Nucleus accumbens (tissue), 56 donors: ENCODE measurements at regions not wholly inside any gene's neighbourhood (a gene's known extent, or its start where the extent isn't known, plus 50 kb on each side); places are given as distances from the start of the nearest gene placed in this dataset.

Experiments used
- DNase-seq, 56 donors: peaks; one replicate each; lab custom pipeline; 2025; lab: John Stamatoyannopoulos, UW

DNA sequence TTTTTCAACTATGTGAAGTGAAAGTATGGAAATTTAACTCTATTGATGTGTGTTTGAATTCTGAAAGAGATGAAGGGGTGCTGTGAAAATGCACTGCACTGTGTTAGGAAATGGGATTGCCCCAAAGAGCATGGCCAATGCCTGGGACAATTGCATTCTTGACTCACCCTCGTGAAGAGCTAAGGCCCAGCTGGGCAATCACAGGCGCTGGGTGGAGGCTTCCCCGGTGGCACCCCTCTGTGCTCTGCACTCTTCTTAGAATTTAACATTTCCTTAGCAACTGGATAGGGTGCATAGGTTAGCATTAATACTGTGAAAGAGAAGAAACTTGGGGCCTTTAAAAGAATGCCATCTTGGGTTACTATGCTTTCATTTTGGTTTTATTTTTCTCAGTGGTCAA is 179.9 kb upstream of the GOLIM4 start:
- DNase-seq, result no peak

DNA sequence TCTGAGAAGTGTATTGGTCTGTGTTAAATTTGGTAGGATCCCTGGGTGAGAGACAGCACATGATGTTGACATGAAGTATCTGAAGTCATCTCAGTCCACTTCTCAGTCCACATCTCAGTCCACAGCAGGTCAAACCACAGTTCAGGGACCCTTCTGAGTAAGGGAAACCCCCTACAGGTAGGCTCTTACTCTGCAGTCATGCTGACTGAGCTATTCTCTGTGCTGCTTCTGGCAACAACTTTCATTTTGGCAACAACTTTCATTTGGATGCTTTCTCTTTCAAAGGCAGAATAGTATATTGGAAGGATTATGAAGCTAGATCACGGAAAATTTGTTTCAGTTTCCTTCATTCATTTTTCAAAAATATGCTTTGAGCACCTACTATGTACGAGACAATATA is 178.2 kb upstream of the GOLIM4 start:
- DNase-seq, result no peak

DNA sequence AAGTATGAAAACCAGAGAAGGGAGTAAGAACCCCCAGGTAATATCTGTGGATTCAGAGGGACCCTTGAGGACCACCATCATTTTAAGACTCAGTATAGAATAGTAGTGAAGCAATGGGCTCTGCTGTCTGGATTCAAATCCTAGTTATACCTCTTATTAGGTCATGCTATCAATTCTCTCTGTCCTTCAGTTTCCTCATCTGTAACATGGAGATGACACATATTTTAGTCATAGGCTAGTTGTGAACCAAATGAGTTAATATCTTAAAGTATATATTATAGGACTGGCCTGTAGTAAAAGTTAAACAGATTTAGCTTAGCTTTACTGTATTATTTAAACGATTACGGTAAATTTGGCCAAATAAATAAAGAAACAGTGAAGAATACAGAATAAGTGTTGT is 177.3 kb upstream of the GOLIM4 start:
- DNase-seq, result no peak

DNA sequence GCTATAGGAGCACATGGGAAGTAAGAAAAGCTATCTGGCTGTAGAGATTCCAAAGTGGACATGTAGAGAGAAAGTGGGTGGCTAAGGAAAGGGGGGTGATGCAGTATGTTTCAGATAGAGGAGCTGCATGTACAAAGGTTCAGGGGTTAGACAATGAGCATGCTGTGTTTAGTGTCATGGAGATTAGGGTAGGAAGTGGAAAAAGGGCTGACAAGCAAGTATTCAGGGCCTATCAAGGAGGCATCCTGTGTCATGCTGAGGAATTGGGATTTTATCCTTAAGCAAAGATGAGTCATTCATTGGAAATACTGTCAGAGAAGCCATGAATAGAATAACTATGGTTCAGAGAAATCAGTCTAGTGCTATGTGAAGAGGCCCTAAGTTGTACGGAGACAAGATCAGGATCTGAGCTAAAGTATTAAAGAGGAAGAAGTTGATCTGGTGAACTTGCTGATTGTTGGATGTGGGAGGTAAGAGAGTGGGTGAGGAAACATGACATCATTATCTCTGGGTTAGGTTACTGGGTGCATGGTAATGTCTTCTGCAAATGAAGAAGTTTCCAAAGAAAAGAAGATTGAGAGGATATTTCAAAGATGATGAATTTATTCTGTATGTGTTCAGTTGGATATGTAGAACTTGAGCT is 176.7 kb upstream of the GOLIM4 start:
- peak in 1 of 56 donors; percentile 9 for DNase-seq

DNA sequence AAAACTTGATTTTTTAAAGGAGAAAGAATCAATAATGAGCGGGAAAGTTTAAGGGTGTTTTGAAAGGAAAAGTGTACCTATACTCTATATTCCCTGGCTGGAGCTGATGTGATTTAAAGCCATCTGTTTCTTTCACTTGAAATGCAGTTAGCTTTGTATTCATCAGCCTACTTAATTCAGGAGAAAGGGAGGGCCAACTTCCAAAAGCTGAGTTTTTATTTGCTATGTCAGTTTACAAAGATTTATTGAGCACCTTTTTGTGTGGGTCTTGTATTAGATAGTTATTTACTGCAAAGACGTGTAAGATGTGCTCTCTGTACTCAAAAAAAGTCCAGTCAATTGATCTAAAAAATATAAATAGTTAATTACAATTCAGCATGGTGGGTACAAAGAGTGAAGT is 176.2 kb upstream of the GOLIM4 start:
- DNase-seq, result no peak

DNA sequence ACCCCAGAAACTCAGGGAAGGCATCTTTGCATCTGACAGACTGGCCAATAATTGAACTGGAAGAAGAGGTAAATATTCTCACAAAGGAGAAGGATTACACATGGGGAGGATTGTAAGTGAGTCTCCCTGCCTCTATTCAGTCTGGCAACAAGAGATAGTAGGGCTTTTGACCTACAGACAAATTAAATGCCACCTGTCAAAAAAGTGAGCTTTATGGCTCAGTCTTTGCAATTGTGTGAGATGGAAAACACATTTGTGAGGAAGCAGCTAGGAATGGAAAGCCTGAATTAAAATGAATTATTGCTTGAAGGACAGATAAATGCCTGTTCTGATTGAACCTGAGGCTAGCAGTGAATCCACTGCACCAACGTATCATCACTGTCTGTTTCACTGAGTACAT is 173.3 kb upstream of the GOLIM4 start:
- no peak for DNase-seq

DNA sequence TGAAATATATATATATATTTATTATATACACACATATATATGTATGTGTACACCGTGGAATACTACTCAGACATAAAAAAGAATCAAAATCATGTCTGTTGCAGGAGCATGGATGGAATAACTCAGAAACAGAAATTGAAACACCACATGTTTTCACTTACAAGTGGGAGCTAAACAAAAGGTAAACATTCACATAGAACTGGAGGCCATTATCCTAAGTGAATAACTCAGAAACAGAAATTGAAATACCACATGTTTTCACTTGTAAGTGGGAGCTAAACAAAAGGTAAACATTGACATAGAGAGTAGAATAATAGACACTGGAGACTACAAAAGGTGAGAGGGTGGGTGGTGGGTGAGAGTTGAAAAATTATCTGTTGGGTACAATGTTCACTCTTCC is 171.5 kb upstream of the GOLIM4 start:
- DNase-seq, result no peak

DNA sequence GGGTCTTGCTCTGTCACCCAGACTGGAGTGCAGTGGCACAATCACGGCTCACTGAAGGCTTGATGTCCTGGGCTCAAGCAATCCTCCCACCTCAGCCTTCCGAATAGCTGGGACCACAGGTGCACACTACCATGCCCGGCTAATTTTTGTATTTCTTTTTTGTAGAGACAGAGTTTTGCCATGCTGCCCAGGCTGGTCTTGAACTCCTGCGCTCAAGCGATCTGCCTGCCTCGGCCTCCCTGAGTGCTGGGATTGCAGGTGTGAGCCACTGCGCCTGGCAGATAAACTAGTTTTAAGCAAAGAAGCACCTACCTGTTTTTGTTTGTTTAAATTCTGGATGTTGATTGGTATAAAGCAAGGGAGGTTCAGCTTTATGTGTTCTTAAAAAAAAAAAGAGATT is 170.6 kb upstream of the GOLIM4 start:
- no peak for DNase-seq

DNA sequence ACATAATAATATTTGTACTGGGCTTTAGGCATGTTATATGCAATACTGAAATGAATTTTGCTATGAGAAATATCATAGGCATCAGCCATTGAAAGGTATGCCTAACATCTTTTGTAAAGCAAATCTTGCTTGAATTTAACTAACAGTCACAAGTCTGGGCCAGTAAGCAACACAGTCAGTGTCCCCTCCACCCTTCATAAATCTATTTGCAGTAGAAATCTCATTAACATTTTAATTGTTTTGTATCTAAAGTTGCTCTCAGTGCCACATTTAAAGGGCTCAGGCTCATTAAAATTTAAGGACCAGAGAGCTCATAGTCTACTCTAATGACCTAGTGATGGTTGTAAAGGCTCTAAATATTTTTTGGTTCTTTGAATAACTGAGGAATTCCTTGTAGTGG is 167.2 kb upstream of the GOLIM4 start:
- no peak for DNase-seq

DNA sequence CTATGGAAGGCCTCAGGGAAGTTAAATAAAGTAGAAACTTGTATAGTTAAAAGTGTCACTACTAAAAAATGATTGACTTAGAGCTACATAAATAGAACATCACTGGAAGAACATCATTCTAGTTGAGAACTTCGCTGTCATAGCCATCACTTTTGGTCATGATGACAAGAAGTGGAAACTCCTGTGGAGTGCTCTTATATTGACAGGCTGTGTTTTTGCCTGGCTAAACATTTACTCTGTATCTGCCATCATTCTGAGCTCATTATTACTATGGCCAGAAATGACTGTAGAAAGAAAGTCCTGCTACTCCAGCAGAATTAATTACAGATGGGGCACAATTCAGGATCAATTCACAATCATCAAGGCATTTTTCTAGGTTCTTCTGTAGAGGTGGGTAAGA is 165.1 kb upstream of the GOLIM4 start:
- no peak for DNase-seq

DNA sequence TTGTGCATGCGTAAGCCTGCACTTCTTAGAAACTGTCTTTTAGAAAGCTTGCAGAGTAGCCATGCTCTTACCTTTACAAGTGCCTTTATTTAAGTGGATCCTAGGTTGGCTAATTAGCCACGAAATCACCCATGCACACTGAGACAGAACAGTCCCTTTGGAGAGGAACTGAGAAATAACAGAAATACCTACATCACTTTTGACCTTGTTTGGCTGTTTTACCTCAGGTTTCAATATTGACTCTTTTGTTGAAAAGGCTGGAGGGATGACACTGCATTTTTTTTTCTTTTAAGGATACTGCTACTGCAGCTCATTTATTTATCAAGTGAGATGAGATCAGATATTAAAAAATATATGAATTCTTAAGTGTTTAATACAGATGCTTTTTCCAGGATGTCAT is 155.6 kb upstream of the GOLIM4 start:
- DNase-seq, result no peak

DNA sequence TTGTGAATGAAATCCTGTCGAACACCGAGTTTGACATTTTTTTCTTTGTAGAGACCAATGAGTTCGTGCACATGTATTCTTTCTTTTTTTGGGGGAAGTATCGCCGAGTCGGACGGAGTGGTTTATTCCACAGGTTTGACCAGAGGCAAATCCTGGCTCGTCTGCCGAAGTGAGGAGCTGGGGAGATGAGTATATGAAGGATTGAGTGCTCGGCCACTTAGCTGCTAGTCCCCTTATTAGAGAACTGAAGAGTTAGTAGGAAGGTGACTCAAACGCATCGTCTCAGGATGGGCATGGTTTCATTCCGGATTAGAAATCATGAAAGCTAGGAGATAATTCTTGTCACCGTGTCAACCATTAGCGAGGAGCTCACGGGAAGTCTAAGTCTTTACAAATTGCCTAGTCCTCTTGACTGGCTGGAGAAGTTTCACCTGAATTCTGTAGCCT is 154.7 kb upstream of the GOLIM4 start:
- peak in 6 of 56 donors; percentile 4 to 37 (median 18) for DNase-seq

DNA sequence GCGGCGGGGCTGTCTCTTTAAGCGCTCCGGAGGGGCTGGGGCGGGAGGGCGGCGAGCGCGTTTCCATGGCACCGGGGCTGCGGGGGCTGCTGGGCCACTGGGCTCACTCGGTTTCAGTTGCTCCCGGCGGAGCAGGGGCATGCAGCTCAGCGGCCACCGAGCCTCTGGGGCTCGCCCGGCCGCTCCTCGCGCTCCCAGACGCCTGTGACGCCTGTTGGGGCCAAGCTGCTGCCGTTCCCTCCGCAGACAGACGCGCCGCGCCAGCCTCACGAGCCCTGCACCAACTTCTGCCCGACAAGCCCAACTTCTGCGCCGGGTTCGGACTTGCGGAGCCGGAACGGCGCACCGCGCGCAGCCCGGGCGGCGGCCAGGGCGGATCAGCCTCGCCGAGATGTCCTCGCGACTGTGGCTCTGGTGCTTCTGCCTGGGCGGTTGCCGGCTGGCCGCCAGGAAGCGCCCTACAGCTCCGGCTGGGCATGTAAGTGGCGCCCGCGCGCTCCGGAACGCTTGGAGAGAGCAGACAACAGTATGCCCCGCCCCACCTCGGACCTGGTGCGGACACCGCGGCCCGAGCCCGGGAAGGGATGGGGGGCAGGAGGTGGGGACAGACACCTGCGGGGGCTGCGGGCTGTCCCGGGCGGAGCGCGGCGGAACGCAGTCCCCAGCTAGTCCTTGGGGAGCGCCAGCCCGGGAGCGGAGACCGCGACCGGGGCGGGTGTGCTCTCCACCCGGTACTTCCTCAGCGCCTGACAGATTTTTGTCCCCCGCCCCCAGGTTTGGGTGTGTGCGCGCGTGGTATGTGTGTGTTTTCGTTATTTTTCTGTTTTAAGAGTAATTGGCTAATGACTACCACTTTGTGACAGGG is 154.1 kb upstream of the GOLIM4 start:
- DNase-seq, result peak in 52 of 56 donors; percentile 7 to 85 (median 58)

DNA sequence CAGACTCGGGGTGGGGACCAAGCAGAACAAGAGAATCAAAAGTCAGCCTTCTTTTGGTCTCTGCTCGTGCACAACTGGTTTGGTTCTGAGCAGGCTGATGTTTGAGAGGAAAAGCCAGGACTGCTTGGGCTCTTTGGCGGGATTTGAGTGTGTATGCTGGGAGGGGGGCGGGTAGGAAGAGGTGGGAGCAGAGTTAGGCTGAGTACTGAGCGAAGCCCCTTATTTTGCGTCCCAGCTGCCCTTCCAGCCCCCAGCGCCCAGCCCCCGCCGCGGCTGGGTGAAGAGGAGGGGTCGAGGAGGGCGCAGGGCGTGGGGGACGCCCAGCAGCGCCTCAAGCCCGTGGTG is 153.5 kb upstream of the GOLIM4 start:
- DNase-seq, result peak in 6 of 56 donors; percentile 16 to 51 (median 38)

DNA sequence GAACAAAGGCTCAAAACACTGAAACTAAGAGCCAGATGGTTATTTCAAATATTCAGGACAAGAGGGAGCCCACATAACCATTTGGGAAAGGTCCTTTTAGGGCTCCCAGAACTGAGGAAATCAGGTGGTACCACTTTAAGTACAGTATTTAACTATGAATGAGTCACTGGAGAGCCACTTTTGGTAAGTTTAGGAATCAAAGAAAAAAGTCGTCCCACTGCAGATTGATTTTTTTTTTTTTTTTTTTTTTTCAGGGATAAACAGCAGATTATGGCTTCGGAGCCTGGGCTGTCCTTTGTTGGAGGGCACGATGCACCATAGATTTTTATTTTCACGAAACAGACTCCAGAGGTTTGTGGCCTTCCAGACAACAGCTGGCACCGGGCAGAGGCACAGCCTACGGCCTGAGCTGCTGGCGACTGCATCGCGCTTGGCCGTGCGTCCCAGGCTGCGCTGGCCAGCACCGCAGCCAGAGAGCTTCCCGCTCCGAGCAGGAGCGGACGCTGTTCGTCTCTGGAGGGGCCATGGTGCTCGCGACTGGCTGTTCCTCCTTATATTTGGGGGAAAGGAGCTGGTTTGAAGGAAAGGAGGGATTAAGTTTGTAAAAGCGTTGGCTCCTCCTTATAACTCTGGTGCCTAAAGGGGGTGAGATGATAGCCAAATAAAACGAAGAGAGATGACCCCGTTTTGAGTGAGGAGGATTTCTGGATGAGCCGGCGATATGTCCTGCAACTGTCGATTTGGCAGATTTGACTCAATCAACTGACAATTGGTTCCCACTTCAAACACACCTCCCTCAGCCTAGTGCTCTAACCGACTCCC is 152.9 kb upstream of the GOLIM4 start:
- DNase-seq, result peak in 11 of 56 donors; percentile 1 to 39 (median 7)

DNA sequence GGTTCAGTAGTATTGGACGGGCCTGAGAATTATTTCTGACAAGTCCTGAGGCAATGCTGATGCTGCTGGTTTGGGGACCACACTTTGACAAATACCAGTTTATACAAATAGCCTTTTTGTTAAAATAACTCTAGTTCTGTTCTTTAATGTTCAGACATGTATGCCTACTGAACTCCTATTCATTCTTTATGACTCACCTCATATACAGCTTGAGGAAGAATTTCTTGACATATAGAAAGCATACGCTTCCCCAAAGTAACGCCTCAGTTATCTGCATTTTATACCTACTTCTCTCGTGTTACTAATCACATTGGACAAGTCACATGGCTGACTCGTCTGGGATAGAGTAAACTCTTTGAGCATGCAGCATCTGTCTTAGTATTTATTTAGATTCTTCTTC is 145.4 kb upstream of the GOLIM4 start:
- DNase-seq, result no peak

DNA sequence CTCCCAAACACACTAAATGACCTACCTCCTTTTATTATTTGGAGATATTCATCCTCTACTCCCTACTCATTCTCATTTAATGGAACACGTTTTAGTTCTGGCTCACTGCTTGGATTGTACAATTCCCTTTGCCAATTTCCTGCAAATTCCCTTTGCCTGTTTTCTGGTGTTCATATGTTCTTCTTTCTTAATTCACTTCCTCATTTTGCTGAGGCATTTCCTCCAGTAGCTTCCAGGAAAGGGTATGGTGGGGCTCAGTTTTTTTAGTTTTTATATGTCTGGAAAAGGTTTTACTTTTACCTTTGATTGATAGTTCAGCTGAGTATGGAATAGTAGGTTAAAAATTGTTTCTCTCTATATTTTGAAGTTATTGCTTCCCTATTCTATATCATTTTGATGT is 143.6 kb upstream of the GOLIM4 start:
- no peak for DNase-seq

DNA sequence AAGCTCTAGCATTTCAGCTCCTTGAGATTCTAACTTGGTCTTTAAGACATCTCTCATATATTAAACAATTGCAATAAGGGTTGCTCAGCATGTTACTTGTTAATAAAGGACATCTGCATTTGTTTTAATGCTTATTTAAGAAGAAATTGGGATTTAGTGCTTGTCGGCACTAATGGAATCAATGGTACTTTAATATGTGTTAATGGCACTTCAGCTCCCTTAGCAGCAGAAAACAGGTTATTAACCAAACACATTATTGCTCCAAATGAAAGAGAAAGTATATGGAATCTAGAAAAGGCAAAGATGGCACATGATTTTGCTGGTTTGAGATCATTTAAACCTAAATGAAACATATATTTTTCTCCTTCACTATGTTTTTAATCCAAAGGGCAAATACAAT is 137.3 kb upstream of the GOLIM4 start:
- DNase-seq, result no peak

DNA sequence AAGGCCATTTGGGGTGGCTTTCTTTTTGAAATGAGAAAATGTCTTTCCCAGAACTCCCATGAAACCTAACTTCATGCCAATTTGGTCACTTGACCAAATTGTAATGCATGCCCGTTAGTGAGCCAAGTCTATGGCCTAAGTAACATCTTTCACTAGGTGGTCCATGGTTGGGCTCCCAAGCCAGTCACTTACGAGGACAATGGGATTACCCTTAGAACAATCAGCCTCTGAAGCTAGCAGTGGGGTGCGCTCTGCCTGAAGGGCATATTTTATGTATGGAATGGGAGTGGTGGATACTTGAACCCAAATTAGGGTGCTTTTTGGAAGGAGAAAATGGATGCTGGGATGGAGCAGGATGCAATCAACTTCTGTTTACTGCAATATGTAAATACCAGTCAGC is 127.4 kb upstream of the GOLIM4 start:
- no peak for DNase-seq

DNA sequence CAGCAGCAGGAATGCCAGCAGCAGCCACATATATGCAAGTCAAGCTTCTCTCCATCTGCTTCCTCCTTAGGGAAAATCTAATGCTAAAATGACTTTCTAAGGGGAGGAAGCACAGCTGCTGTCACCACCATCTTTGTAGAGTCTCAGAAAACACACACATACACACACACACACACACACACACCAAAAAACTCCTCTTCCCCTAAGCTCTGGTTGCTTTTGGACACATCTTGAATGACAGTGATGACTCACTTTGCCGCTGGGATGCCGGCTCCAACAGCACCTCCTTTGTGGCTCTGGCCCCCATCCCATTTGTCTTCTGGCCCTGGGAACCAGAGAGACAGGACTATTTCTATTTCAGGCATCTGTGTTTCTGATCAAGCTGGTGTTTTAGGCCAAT is 124.8 kb upstream of the GOLIM4 start:
- DNase-seq, result peak in 2 of 56 donors; percentile 3 to 40

DNA sequence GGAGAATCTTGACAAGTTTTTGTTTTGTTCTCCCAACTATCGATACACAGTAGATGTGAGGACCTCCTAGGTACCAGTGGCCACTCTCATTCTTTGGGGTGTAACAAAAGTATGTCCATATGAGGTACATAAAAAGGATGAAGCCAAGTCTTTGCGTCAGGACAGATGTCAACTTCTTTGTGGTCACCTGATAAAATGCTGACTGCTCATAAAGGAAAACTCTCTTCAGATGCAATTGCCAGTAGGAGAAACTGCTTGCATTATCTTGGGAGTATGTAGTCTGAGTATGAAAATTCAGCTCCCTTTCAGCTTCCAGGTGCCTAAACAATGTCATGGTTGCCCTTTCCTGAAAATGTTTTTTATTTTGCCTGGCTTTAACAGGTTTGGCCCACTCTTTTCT is 123.8 kb upstream of the GOLIM4 start:
- no peak for DNase-seq
